ENCODE measurements at regions not wholly inside any gene's neighbourhood (a gene's known extent, or its start where the extent isn't known, plus 50 kb on each side); places are given as distances from the start of the nearest gene placed in this dataset.

DNA sequence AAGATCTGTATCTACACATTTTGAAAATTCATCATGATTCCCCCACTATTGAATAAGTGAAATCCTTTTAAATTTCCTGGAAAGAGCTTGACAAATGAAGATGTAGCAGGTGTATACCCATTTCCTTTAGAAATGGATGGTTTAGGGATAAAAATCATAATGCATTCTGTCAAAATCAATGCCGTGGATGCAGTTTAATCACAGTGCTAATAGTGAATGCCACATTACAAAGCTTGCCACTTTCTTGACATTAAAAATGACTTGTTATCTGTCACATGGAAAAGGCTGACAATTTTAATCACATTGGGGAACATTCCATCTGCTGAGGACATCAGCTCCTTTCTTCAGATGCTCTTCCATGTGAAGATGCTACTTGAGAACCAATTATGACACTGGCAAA lies 229.6 kb downstream of the GPAM start:
- ChIA-PET CTCF (interaction anchor here (1.4 kb wide), 1 partner anchor 11 kb away, joined by 3 read pairs; no protein-coding TSS in a partner anchor), POLR2A (no interaction called here)
- no peak overlapping the region for H2AFZ ChIP-seq (ENCODE audit: low read depth, low read length)
- H3K4me2 ChIP-seq (ENCODE audit: insufficient read depth, low read length), result no peak overlapping the region
- TF ChIP-seq, protein P1, sequence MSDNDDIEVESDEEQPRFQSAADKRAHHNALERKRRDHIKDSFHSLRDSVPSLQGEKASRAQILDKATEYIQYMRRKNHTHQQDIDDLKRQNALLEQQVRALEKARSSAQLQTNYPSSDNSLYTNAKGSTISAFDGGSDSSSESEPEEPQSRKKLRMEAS (IDR thresholded peaks at IDR 0.05; ENCODE audit: insufficient read depth, insufficient read length), result no peak
- TF ChIP-seq MYC (IDR thresholded peaks at IDR 0.05; ENCODE audit: low read depth, low read length) (no peak), CTCF (IDR thresholded peaks at IDR 0.05; ENCODE audit: extremely low read depth in 1 of 2, insufficient read depth in 1 of 2, low read depth in 1 of 2, low read length in 2 of 2) (no peak), FOS (IDR thresholded peaks at IDR 0.05; ENCODE audit: borderline replicate concordance, insufficient read depth, low read length) (no peak), POLR2A (IDR thresholded peaks at IDR 0.05; ENCODE audit: low read depth, low read length) (no peak), GATA2 (IDR thresholded peaks at IDR 0.05; ENCODE audit: insufficient read depth, insufficient read length, low read depth, low read length) (no peak), POLR2AphosphoS5 (IDR thresholded peaks at IDR 0.05; ENCODE audit: insufficient read depth, low read depth, low read length) (no peak), EZH2 (IDR thresholded peaks at IDR 0.05; ENCODE audit: borderline replicate concordance, low read depth, low read length, severe bottlenecking) (no peak), JUN (IDR thresholded peaks at IDR 0.05; ENCODE audit: borderline replicate concordance, insufficient read depth, insufficient read length, low read depth) (no peak)
- no peaks in the 10 kb centered on the region for H3K27me3 ChIP-seq (ENCODE audit: control insufficient read depth in 2 of 2, insufficient read depth in 2 of 2, low read length in 2 of 2)
- no peaks in the 10 kb centered on the region for H4K20me1 ChIP-seq (replicated peaks; ENCODE audit: control insufficient read depth, extremely low read depth, insufficient read depth, low read length)
- no peaks in the 10 kb centered on the region for H3K36me3 ChIP-seq (ENCODE audit: control insufficient read depth in 2 of 2, extremely low read depth in 1 of 2, insufficient read depth in 2 of 2, low read length in 2 of 2)
- intact Hi-C loops (cut with micrococcal nuclease), result no loop called here
- BruUV-seq (replicated peaks), result no TSS peak
- no peaks in the 10 kb centered on the region for H3K4me1 ChIP-seq (ENCODE audit: control insufficient read depth, extremely low read depth, insufficient read depth, low read length)
- no peak overlapping the region for H3K4me3 ChIP-seq (replicated peaks in 1 of 3; ENCODE audit: insufficient read depth in 1 of 3, low read depth in 1 of 3, low read length in 3 of 3)
- peaks cover 2% of the 10 kb centered on the region for H3K9me3 ChIP-seq (replicated peaks; ENCODE audit: control insufficient read depth, insufficient read depth, low read length)
- DNase-seq (ENCODE audit: low read depth, low spot score), result no peak
- H3K79me2 ChIP-seq (ENCODE audit: control insufficient read depth, insufficient read depth, low read length), result no peaks in the 10 kb centered on the region
- FAIRE-seq, result no peak
- H3K27ac ChIP-seq (ENCODE audit: insufficient read depth, low read depth, low read length), result no peak overlapping the region
- dilution Hi-C loops (cut with MboI; ENCODE audit: extremely low pct_ligation_motif_present, low sequenced_read_pairs), result no loop called here
- no peaks in the 10 kb centered on the region for H3K9me1 ChIP-seq (replicated peaks; ENCODE audit: control insufficient read depth, extremely low read depth, insufficient read depth, low read length)
- no peak overlapping the region for H3K9ac ChIP-seq (replicated peaks; ENCODE audit: extremely low read depth, insufficient read depth, low read length)

Measured in endothelial cell of umbilical vein (primary cell).